ENCODE measurements at regions not wholly inside any gene's neighbourhood (a gene's known extent, or its start where the extent isn't known, plus 50 kb on each side); places are given as distances from the start of the nearest gene placed in this dataset.

- H3K36me3 Mint-ChIP-seq, result no peaks in the 10 kb centered on the region
- H3K27ac Mint-ChIP-seq, result no peak overlapping the region
- peaks cover 1% of the 10 kb centered on the region for H3K27me3 Mint-ChIP-seq
- no peak overlapping the region for H3K4me3 Mint-ChIP-seq
- H3K4me1 Mint-ChIP-seq, result no peaks in the 10 kb centered on the region
- no peaks in the 10 kb centered on the region for H3K9me3 Mint-ChIP-seq
Measured at GRCh38 chr11:115905341-115906000, 401.3 kb upstream of the CADM1 start.

GRCh38 chr11:115903179-115903578 lies 399.0 kb upstream of the CADM1 start:
- H3K9me3 Mint-ChIP-seq, result peaks cover 9% of the 10 kb centered on the region
- H3K4me1 Mint-ChIP-seq, result no peaks in the 10 kb centered on the region
- H3K27me3 Mint-ChIP-seq, result peaks cover 1% of the 10 kb centered on the region
- H3K36me3 Mint-ChIP-seq, result peaks cover 1% of the 10 kb centered on the region
- no peak overlapping the region for H3K4me3 Mint-ChIP-seq
- H3K27ac Mint-ChIP-seq, result no peak overlapping the region

GRCh38 chr11:115901069-115901468 lies 396.9 kb upstream of the CADM1 start:
- H3K9me3 Mint-ChIP-seq, result peaks cover 14% of the 10 kb centered on the region
- no peak overlapping the region for H3K27ac Mint-ChIP-seq
- peaks cover 1% of the 10 kb centered on the region for H3K36me3 Mint-ChIP-seq
- no peak overlapping the region for H3K4me3 Mint-ChIP-seq
- H3K4me1 Mint-ChIP-seq, result no peaks in the 10 kb centered on the region
- peaks cover 3% of the 10 kb centered on the region for H3K27me3 Mint-ChIP-seq

GRCh38 chr11:115900111-115900510 lies 395.9 kb upstream of the CADM1 start:
- Mint-ChIP-seq H3K4me3 (no peak overlapping the region), H3K9me3 (peaks cover 14% of the 10 kb centered on the region), H3K36me3 (peaks cover 1% of the 10 kb centered on the region), H3K27ac (no peak overlapping the region), H3K4me1 (no peaks in the 10 kb centered on the region), H3K27me3 (peaks cover 3% of the 10 kb centered on the region)

- peaks cover 1% of the 10 kb centered on the region for H3K36me3 Mint-ChIP-seq
- no peaks in the 10 kb centered on the region for H3K4me1 Mint-ChIP-seq
- no peak overlapping the region for H3K27ac Mint-ChIP-seq
- no peak overlapping the region for H3K4me3 Mint-ChIP-seq
- peaks cover 3% of the 10 kb centered on the region for H3K27me3 Mint-ChIP-seq
- peaks cover 14% of the 10 kb centered on the region for H3K9me3 Mint-ChIP-seq
Measured at GRCh38 chr11:115897707-115898106, 393.5 kb upstream of the CADM1 start.

- no peak overlapping the region for H3K4me3 Mint-ChIP-seq
- H3K4me1 Mint-ChIP-seq, result no peaks in the 10 kb centered on the region
- H3K9me3 Mint-ChIP-seq, result peaks cover 14% of the 10 kb centered on the region
- H3K36me3 Mint-ChIP-seq, result peaks cover 1% of the 10 kb centered on the region
- no peak overlapping the region for H3K27ac Mint-ChIP-seq
- peaks cover 3% of the 10 kb centered on the region for H3K27me3 Mint-ChIP-seq
Measured at GRCh38 chr11:115896084-115896483, 391.9 kb upstream of the CADM1 start.

- no peak overlapping the region for H3K4me3 Mint-ChIP-seq
- peaks cover 3% of the 10 kb centered on the region for H3K27me3 Mint-ChIP-seq
- peaks cover 14% of the 10 kb centered on the region for H3K9me3 Mint-ChIP-seq
- no peaks in the 10 kb centered on the region for H3K4me1 Mint-ChIP-seq
- peaks cover 1% of the 10 kb centered on the region for H3K36me3 Mint-ChIP-seq
- no peak overlapping the region for H3K27ac Mint-ChIP-seq
Measured at GRCh38 chr11:115895594-115895993, 391.4 kb upstream of the CADM1 start.

- H3K4me1 Mint-ChIP-seq, result no peaks in the 10 kb centered on the region
- H3K27me3 Mint-ChIP-seq, result peaks cover 3% of the 10 kb centered on the region
- H3K9me3 Mint-ChIP-seq, result peaks cover 14% of the 10 kb centered on the region
- H3K36me3 Mint-ChIP-seq, result peaks cover 1% of the 10 kb centered on the region
- H3K27ac Mint-ChIP-seq, result no peak overlapping the region
- H3K4me3 Mint-ChIP-seq, result no peak overlapping the region
Measured at GRCh38 chr11:115894176-115894575, 390.0 kb upstream of the CADM1 start.

- no peak overlapping the region for H3K4me3 Mint-ChIP-seq
- no peaks in the 10 kb centered on the region for H3K4me1 Mint-ChIP-seq
- peaks cover 9% of the 10 kb centered on the region for H3K9me3 Mint-ChIP-seq
- H3K27ac Mint-ChIP-seq, result no peak overlapping the region
- peaks cover under 1% of the 10 kb centered on the region for H3K36me3 Mint-ChIP-seq
- H3K27me3 Mint-ChIP-seq, result peaks cover 3% of the 10 kb centered on the region
Measured at GRCh38 chr11:115893461-115894099, 389.4 kb upstream of the CADM1 start.

- no peak overlapping the region for H3K27ac Mint-ChIP-seq
- H3K4me3 Mint-ChIP-seq, result no peak overlapping the region
- H3K4me1 Mint-ChIP-seq, result no peaks in the 10 kb centered on the region
- H3K9me3 Mint-ChIP-seq, result no peaks in the 10 kb centered on the region
- no peaks in the 10 kb centered on the region for H3K27me3 Mint-ChIP-seq
- no peaks in the 10 kb centered on the region for H3K36me3 Mint-ChIP-seq
Measured at GRCh38 chr11:115892016-115892415, 387.8 kb upstream of the CADM1 start.

GRCh38 chr11:115891581-115891980 lies 387.4 kb upstream of the CADM1 start:
- Mint-ChIP-seq H3K9me3 (no peaks in the 10 kb centered on the region), H3K27ac (no peak overlapping the region), H3K4me1 (no peaks in the 10 kb centered on the region), H3K36me3 (no peaks in the 10 kb centered on the region), H3K27me3 (no peaks in the 10 kb centered on the region), H3K4me3 (no peak overlapping the region)

GRCh38 chr11:115890500-115890899 lies 386.3 kb upstream of the CADM1 start:
- Mint-ChIP-seq H3K36me3 (no peaks in the 10 kb centered on the region), H3K27ac (no peak overlapping the region), H3K4me1 (no peaks in the 10 kb centered on the region), H3K27me3 (no peaks in the 10 kb centered on the region), H3K9me3 (no peaks in the 10 kb centered on the region), H3K4me3 (no peak overlapping the region)

- Mint-ChIP-seq H3K27me3 (no peaks in the 10 kb centered on the region), H3K27ac (no peak overlapping the region), H3K4me3 (no peak overlapping the region), H3K9me3 (no peaks in the 10 kb centered on the region), H3K36me3 (no peaks in the 10 kb centered on the region), H3K4me1 (no peaks in the 10 kb centered on the region)
Measured at GRCh38 chr11:115889712-115890111, 385.5 kb upstream of the CADM1 start.

GRCh38 chr11:115887727-115888126 lies 383.5 kb upstream of the CADM1 start:
- Mint-ChIP-seq H3K4me1 (no peaks in the 10 kb centered on the region), H3K27me3 (no peaks in the 10 kb centered on the region), H3K36me3 (no peaks in the 10 kb centered on the region), H3K9me3 (no peaks in the 10 kb centered on the region), H3K4me3 (no peak overlapping the region), H3K27ac (no peak overlapping the region)

GRCh38 chr11:115887316-115887715 lies 383.1 kb upstream of the CADM1 start:
- Mint-ChIP-seq H3K36me3 (no peaks in the 10 kb centered on the region), H3K4me1 (no peaks in the 10 kb centered on the region), H3K27me3 (no peaks in the 10 kb centered on the region), H3K27ac (no peak overlapping the region), H3K9me3 (no peaks in the 10 kb centered on the region), H3K4me3 (no peak overlapping the region)

GRCh38 chr11:115886422-115886733 lies 382.2 kb upstream of the CADM1 start:
- no peaks in the 10 kb centered on the region for H3K36me3 Mint-ChIP-seq
- H3K27me3 Mint-ChIP-seq, result no peaks in the 10 kb centered on the region
- peaks cover 6% of the 10 kb centered on the region for H3K9me3 Mint-ChIP-seq
- H3K27ac Mint-ChIP-seq, result no peak overlapping the region
- no peaks in the 10 kb centered on the region for H3K4me1 Mint-ChIP-seq
- no peak overlapping the region for H3K4me3 Mint-ChIP-seq

All from activated naive CD4-positive, alpha-beta T cell treated with anti-CD3 and anti-CD28 coated beads, Interleukin-2, amount 50 U/mL, for 24 hours (primary cell).